GM18505 (cell line): ENCODE measurements at regions not wholly inside any gene's neighbourhood (a gene's known extent, or its start where the extent isn't known, plus 50 kb on each side); places are given as distances from the start of the nearest gene placed in this dataset.

Experiments used
- ATAC-seq: cut with Tn5 transposase; IDR thresholded peaks from one replicate; pipeline ENCODE4 v1.9.1; 2021; ENCODE audit not compliant: unreplicated experiment
- POLR2A ChIP-seq: IDR thresholded peaks from 4 replicates; pipeline ENCODE4 v1.6.1; 2011; ENCODE audit warnings: borderline replicate concordance; ENCODE audit not compliant: insufficient read depth, insufficient read length; ENCODE audit errors: extremely low read depth

DNA sequence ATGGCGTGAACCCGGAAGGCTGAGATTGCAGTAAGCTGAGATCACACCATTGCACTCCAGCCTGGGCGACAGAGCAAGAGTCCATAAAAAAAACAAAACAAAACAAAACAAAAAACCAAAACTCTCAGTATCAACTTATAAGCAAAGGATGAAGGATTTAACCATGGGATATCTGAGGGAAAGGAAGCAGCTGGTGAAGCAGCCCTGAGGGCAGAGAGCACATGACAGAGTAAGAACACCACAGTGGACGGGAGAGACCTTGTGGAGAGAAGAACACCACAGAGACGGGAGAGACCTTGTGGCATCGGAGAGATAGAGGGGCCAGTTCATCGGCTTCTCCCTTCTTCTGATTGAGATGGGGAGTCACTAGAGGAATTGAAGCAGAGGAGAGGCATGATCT, 697.2 kb downstream of the HDGFL1 start:
- no peak for TF ChIP-seq POLR2A
- no peak for ATAC-seq

- TF ChIP-seq POLR2A: no peak
- ATAC-seq: no peak
These were observed 698.3 kb downstream of the HDGFL1 start for GRCh38 chr6:23267651-23268050.

DNA sequence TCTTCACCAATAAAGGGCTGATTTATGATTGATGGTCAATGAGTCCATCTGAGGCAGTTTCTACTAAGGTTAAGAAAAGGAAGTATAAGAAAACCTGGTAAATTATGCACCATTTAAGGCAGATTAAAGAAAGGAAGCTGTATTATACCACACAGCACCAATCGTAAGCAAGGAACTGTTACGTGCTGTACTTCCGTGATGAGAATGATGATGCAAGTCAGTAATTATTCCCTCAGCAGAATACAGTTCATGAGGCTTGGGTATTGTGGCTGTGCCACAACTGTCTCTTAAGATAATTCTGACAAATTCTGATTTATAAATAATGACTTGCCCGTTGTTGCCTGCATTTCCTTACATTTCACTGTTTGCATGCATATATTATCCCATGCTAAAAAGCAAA, 699.0 kb downstream of the HDGFL1 start:
- no peak for TF ChIP-seq POLR2A
- no peak for ATAC-seq

- no peak for TF ChIP-seq POLR2A
- ATAC-seq: no peak
These were observed 700.1 kb downstream of the HDGFL1 start for GRCh38 chr6:23269436-23269835.

- no peak for ATAC-seq
- no peak for TF ChIP-seq POLR2A
These were observed 703.2 kb downstream of the HDGFL1 start for GRCh38 chr6:23272536-23272935.

- TF ChIP-seq POLR2A: no peak
- ATAC-seq: no peak
These were observed 708.3 kb downstream of the HDGFL1 start for GRCh38 chr6:23277521-23278179.

- no peak for TF ChIP-seq POLR2A
- no peak for ATAC-seq
These were observed 708.8 kb downstream of the HDGFL1 start for GRCh38 chr6:23278180-23278532.

GRCh38 chr6:23280437-23280836, 711.1 kb downstream of the HDGFL1 start:
- ATAC-seq: no peak
- TF ChIP-seq POLR2A: no peak

- ATAC-seq: no peak
- no peak for TF ChIP-seq POLR2A
These were observed 713.1 kb downstream of the HDGFL1 start for GRCh38 chr6:23282252-23283021.

GRCh38 chr6:23293653-23294052, 724.3 kb downstream of the HDGFL1 start:
- TF ChIP-seq POLR2A: no peak
- ATAC-seq: no peak

DNA sequence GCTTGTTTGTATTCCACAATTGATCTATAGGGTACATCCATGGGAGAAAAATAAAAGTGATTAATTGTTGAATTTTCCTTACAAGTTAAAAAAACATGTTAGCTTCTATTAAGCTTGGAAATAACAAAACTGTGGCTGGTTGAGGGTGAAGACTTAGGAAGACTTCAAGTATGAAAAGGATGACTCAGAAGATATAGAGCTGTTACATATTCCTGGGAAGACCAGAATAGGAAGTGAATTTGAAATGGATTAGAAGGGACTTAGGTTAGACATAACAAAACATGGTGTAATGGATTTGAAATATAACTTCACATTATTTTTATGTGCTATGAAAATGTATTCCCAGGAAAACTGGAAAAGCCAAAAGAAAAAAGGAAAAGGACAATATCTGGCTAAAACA, 732.2 kb downstream of the HDGFL1 start:
- ATAC-seq: no peak
- no peak for TF ChIP-seq POLR2A

- TF ChIP-seq POLR2A: no peak
- ATAC-seq: no peak
These were observed 733.1 kb downstream of the HDGFL1 start for GRCh38 chr6:23302514-23302913.

GRCh38 chr6:23305325-23305943, 736.1 kb downstream of the HDGFL1 start:
- ATAC-seq: no peak
- no peak for TF ChIP-seq POLR2A
